ENCODE measurements at regions not wholly inside any gene's neighbourhood (a gene's known extent, or its start where the extent isn't known, plus 50 kb on each side); places are given as distances from the start of the nearest gene placed in this dataset.
"Not testable (repeated sequence)": the region's sequence is repeated elsewhere in the genome, so short reads cannot be mapped to it uniquely, and the experiment has no call there.

- intact Hi-C loops (cut with micrococcal nuclease) = loop anchor here (5.0 kb wide), 1 partner anchor 531 kb away; no protein-coding TSS in a partner anchor
- Mint-ChIP-seq H3K4me3 (no peak overlapping the region), H3K4me1 (peaks cover 19% of the 10 kb centered on the region), H3K9me3 (peaks cover 2% of the 10 kb centered on the region), H3K27ac (no peak overlapping the region), H3K27me3 (no peaks in the 10 kb centered on the region), H3K36me3 (ENCODE audit: low read depth) (no peaks in the 10 kb centered on the region)
- POLR2A ChIA-PET = no interaction called here
- no peak for DNase-seq
- CTCF ChIA-PET = no interaction called here
- no peak for ATAC-seq (ENCODE audit: low read depth)
- no peak for TF ChIP-seq CTCF (IDR thresholded peaks at IDR 0.05)
Observed at GRCh38 chr6:120273411-120273810, 923.9 kb upstream of the MAN1A1 start.

- peaks cover 2% of the 10 kb centered on the region for H3K9me3 Mint-ChIP-seq
- no peaks in the 10 kb centered on the region for H3K27me3 Mint-ChIP-seq
- ChIA-PET POLR2A (no interaction called here), CTCF (no interaction called here)
- TF ChIP-seq CTCF (IDR thresholded peaks at IDR 0.05) = no peak
- ATAC-seq (ENCODE audit: low read depth) = no peak
- intact Hi-C loops (cut with micrococcal nuclease) = loop anchor here (5.0 kb wide), 1 partner anchor 530 kb away; no protein-coding TSS in a partner anchor
- H3K4me1 Mint-ChIP-seq = peaks cover 19% of the 10 kb centered on the region
- no peaks in the 10 kb centered on the region for H3K36me3 Mint-ChIP-seq (ENCODE audit: low read depth)
- no peak for DNase-seq
- H3K4me3 Mint-ChIP-seq = no peak overlapping the region
- H3K27ac Mint-ChIP-seq = no peak overlapping the region
Observed at GRCh38 chr6:120272038-120272437, 922.5 kb upstream of the MAN1A1 start.

DNA sequence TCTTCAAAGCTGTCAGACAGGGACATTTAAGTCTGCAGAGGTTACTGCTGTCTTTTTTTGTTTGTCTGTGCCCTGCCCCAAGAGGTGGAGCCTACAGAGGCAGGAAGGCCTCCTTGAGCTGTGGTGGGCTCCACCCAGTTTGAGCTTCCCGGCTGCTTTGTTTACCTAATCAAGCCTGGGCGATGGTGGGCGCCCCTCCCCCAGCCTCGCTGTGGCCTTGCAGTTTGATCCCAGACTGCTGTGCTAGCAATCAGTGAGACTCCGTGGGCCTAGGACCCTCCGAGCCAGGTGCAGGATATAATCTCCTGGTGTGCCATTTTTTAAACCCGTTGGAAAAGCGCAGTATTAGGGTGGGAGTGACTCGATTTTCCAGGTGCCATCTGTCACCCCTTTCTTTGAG is 918.7 kb upstream of the MAN1A1 start:
- H3K27me3 Mint-ChIP-seq; H3K9me3 Mint-ChIP-seq; H3K27ac Mint-ChIP-seq; H3K4me1 Mint-ChIP-seq; ATAC-seq (ENCODE audit: low read depth); CTCF ChIA-PET; DNase-seq; intact Hi-C loops (cut with micrococcal nuclease); H3K36me3 Mint-ChIP-seq (ENCODE audit: low read depth); H3K4me3 Mint-ChIP-seq; POLR2A ChIA-PET: not testable (repeated sequence)

DNA sequence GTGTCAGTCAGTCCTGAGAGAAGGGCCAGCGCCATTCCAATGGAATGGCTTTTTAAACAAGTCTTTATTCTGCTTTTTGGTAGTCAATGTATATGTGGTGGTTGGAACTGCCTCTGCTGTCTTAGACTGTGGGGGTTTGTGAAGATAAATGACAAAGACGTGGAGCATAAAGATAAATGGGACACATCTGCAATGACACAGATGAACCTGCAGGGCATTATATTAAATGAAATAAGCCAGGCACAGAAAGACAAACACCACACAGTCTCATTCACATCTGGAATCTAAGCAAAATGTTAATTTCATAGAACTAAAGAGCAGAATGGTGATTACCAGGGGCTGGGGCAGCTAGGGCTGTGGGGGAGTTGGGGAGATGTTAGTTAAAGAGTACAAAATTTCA is 912.8 kb upstream of the MAN1A1 start:
- ATAC-seq (ENCODE audit: low read depth) = no peak
- H3K9me3 Mint-ChIP-seq = no peaks in the 10 kb centered on the region
- ChIA-PET CTCF (no interaction called here), POLR2A (no interaction called here)
- no peak for DNase-seq
- H3K4me3 Mint-ChIP-seq = no peak overlapping the region
- H3K4me1 Mint-ChIP-seq = no peaks in the 10 kb centered on the region
- H3K27me3 Mint-ChIP-seq = no peaks in the 10 kb centered on the region
- no peak for TF ChIP-seq CTCF (IDR thresholded peaks at IDR 0.05)
- no peak overlapping the region for H3K27ac Mint-ChIP-seq
- intact Hi-C loops (cut with micrococcal nuclease) = no loop called here
- no peaks in the 10 kb centered on the region for H3K36me3 Mint-ChIP-seq (ENCODE audit: low read depth)

GRCh38 chr6:120260636-120261035 is 911.1 kb upstream of the MAN1A1 start:
- Mint-ChIP-seq H3K27ac (no peak overlapping the region), H3K4me3 (no peak overlapping the region), H3K27me3 (no peaks in the 10 kb centered on the region), H3K9me3 (no peaks in the 10 kb centered on the region), H3K4me1 (no peaks in the 10 kb centered on the region), H3K36me3 (ENCODE audit: low read depth) (no peaks in the 10 kb centered on the region)
- ChIA-PET POLR2A (no interaction called here), CTCF (no interaction called here)
- intact Hi-C loops (cut with micrococcal nuclease) = no loop called here
- DNase-seq = no peak
- TF ChIP-seq CTCF (IDR thresholded peaks at IDR 0.05) = no peak
- no peak for ATAC-seq (ENCODE audit: low read depth)

GRCh38 chr6:120254651-120255050 is 905.1 kb upstream of the MAN1A1 start:
- H3K4me1 Mint-ChIP-seq = peaks cover 2% of the 10 kb centered on the region
- no peak overlapping the region for H3K4me3 Mint-ChIP-seq
- no peaks in the 10 kb centered on the region for H3K27me3 Mint-ChIP-seq
- no peak for TF ChIP-seq CTCF (IDR thresholded peaks at IDR 0.05)
- H3K9me3 Mint-ChIP-seq = no peaks in the 10 kb centered on the region
- ATAC-seq (ENCODE audit: low read depth) (no peak), DNase-seq (no peak)
- CTCF ChIA-PET = no interaction called here
- POLR2A ChIA-PET = no interaction called here
- H3K36me3 Mint-ChIP-seq (ENCODE audit: low read depth) = no peaks in the 10 kb centered on the region
- H3K27ac Mint-ChIP-seq = no peak overlapping the region
- intact Hi-C loops (cut with micrococcal nuclease) = no loop called here
